IgD-negative memory B cell (primary cell): ENCODE measurements at regions not wholly inside any gene's neighbourhood (a gene's known extent, or its start where the extent isn't known, plus 50 kb on each side); places are given as distances from the start of the nearest gene placed in this dataset.
"Not testable (repeated sequence)": the region's sequence is repeated elsewhere in the genome, so short reads cannot be mapped to it uniquely, and the experiment has no call there.

ENCODE experiments used
- H3K27ac Mint-ChIP-seq, 3 donors: one replicate each; pipeline ENCODE4 v1.8.0; 2020 to 2022; ENCODE audit warnings: mild to moderate bottlenecking in 3 of 3, mixed read lengths in 3 of 3, moderate library complexity in 1 of 3
- H3K27me3 Mint-ChIP-seq: one replicate; pipeline ENCODE4 v1.8.0; 2021; ENCODE audit warnings: mixed read lengths
- H3K36me3 Mint-ChIP-seq: one replicate; pipeline ENCODE4 v1.8.0; 2020; ENCODE audit warnings: mild to moderate bottlenecking, mixed read lengths
- H3K4me1 Mint-ChIP-seq, 3 donors: one replicate each; pipeline ENCODE4 v1.8.0; 2020 to 2022; ENCODE audit warnings: mixed read lengths in 3 of 3, mild to moderate bottlenecking in 1 of 3
- H3K4me3 Mint-ChIP-seq, 4 donors: one replicate each; pipeline ENCODE4 v1.8.0; 2020 to 2022; ENCODE audit warnings: mild to moderate bottlenecking in 4 of 4, mixed read lengths in 4 of 4, moderate library complexity in 3 of 4
- H3K9me3 Mint-ChIP-seq, 3 donors: one replicate each; pipeline ENCODE4 v1.8.0; 2020 to 2021; ENCODE audit warnings: mixed read lengths in 3 of 3, mild to moderate bottlenecking in 1 of 3

DNA sequence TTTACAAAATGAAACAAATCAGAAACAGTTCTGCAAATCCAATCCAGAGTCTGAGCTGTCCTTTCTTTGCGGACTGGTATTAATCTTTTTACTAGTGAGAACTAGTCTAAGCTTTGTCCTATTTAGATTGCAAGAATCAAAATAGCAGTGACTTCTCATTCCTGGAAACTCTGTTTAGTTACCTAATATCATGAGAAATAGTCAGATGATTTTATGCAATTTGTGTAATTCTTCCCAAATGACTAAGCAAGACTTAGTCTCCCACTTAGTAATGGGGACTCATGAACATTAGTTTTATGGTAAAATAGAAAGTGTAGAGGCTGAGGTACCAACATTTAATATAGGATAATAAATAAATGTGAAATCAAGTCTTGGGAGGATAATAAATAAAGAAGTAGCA, 341.3 kb downstream of the DNAJB9 start:
- H3K36me3 Mint-ChIP-seq: no peaks in the 10 kb centered on the region
- no peaks in the 10 kb centered on the region for H3K27me3 Mint-ChIP-seq
- H3K27ac Mint-ChIP-seq: no peak overlapping the region
- no peaks in the 10 kb centered on the region for H3K4me1 Mint-ChIP-seq
- peaks cover 0 to 16% (median 4%) of the 10 kb centered on the region in 3 donors for H3K9me3 Mint-ChIP-seq
- H3K4me3 Mint-ChIP-seq: no peak overlapping the region

DNA sequence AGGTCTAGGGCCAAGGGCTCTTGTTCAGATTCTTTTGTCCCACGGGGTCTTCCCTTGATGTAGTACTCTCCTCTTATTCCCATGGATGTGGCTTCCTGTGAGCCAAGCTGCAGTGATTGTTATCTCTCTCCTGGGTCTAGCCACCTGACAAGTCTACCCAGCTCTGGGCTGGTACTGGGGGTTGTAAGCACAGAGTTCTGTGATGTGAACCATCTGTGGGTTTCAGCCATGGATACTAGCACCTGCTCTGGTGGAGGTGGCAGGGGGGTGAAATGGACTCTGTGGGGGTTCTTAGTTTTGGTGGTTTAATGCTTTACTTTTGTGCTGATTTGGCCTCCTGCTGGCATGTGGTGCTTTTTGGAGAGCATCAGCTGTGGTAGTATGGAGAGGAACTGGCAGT, 350.8 kb downstream of the DNAJB9 start:
- Mint-ChIP-seq H3K9me3 (peaks cover 8 to 22% (median 9%) of the 10 kb centered on the region in 3 donors), H3K4me3 (no peak overlapping the region), H3K36me3 (no peaks in the 10 kb centered on the region), H3K27me3 (no peaks in the 10 kb centered on the region), H3K4me1 (no peaks in the 10 kb centered on the region), H3K27ac (no peak overlapping the region)

DNA sequence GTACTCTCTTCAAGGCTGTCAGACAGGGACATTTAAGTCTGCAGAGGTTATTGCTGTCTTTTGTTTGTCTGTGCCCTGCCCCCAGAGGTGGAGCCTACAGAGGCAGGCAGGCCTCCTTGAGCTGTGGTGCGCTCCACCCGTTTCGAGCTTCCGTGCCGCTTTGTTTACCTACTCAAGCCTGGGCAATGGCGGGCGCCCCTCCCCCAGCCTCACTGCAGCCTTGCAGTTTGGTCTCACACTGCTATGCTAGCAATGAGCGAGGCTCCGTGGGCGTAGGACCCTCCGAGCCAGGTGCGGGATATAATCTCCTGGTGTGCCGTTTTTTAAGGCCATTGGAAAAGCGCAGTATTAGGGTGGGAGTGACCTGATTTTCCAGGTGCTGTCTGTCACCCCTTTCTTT, 373.4 kb downstream of the DNAJB9 start:
- not testable (repeated sequence) for H3K4me1 Mint-ChIP-seq, H3K27ac Mint-ChIP-seq, H3K36me3 Mint-ChIP-seq, H3K9me3 Mint-ChIP-seq, H3K4me3 Mint-ChIP-seq, H3K27me3 Mint-ChIP-seq

DNA sequence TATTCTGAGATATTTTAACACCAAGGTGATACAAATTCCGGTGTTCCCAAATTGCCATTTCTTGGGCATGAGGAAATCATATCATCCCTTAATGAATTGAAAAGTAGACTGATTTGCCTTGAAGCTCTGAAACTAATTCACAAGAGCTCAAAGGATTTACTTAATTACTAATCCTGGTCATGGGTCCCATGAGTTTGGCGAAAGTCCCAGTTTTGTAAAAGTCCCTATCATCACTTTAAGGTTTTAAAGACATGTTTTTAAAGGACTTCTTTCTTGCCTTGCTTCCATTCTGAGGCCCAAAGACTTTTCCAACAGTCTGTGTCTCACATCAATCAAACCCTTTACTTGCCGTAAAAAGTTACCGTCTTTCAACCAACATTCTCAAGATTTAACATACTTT, 377.9 kb downstream of the DNAJB9 start:
- H3K4me1 Mint-ChIP-seq: no peaks in the 10 kb centered on the region
- H3K27ac Mint-ChIP-seq: no peak overlapping the region
- H3K4me3 Mint-ChIP-seq: no peak overlapping the region
- H3K36me3 Mint-ChIP-seq: peaks cover 1% of the 10 kb centered on the region
- peaks cover 0 to 3% (median 0%) of the 10 kb centered on the region in 3 donors for H3K9me3 Mint-ChIP-seq
- no peaks in the 10 kb centered on the region for H3K27me3 Mint-ChIP-seq

DNA sequence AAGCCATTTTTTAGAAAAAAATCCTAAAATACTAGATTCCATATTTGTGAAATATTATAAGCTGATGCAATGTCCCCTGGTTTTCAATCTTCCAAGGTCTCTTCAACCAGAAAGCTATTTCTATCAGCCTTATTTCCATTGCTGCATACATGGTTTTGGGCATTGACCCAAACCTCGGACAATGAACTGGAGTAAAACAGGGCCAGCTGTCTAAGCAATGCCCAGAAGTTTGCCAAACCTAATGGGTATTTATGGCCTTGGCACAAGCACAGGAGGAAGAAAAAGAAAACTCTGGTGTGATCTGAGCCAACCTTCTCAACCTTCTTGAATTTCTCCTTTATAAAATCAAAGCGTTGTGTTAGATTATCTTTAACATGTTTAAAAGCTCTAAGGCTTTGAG, 402.3 kb downstream of the DNAJB9 start:
- no peaks in the 10 kb centered on the region for H3K9me3 Mint-ChIP-seq
- no peaks in the 10 kb centered on the region for H3K27me3 Mint-ChIP-seq
- H3K4me3 Mint-ChIP-seq: no peak overlapping the region
- no peaks in the 10 kb centered on the region for H3K36me3 Mint-ChIP-seq
- H3K27ac Mint-ChIP-seq: no peak overlapping the region
- no peaks in the 10 kb centered on the region for H3K4me1 Mint-ChIP-seq

DNA sequence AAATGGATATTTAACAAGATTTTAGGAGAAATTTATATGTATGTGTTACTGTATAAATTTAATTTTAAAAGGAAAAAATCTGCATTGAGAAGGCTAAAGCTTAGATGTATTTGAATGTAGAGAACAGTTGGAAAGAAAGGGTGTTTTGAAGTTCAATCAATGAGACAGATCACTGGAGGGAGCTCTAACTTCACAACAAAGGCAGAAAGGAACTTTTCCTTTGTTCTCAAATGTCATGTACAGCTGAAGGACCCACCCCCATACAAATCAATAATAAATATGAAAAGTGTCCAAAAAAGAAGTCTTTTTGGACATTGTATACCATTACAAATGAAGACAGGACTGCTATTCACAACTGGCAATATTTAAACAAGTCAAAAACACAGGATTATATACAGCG, 403.4 kb downstream of the DNAJB9 start:
- H3K4me3 Mint-ChIP-seq: no peak overlapping the region
- no peak overlapping the region for H3K27ac Mint-ChIP-seq
- H3K4me1 Mint-ChIP-seq: no peaks in the 10 kb centered on the region
- no peaks in the 10 kb centered on the region for H3K36me3 Mint-ChIP-seq
- no peaks in the 10 kb centered on the region for H3K27me3 Mint-ChIP-seq
- peaks cover 0 to 3% (median 2%) of the 10 kb centered on the region in 3 donors for H3K9me3 Mint-ChIP-seq

DNA sequence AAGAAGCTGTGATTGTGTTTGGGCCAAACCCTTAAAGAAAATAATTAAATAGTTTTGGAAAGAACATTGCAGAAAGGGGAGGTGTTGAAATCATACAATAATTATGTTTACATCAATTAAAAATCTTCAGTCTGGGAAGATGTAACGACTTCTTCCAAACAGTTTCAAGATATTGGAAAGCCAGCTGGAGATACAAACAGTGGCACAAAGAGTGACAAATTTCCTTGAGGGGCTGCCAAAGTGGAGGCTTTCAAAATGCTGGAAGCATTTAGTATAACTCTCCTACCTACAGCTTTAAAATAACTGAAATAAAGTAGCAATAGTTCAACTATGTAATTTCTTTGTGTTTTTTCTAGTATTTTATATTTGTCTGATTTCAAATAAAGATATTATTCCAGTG, 405.0 kb downstream of the DNAJB9 start:
- H3K4me1 Mint-ChIP-seq: no peaks in the 10 kb centered on the region
- H3K36me3 Mint-ChIP-seq: no peaks in the 10 kb centered on the region
- H3K9me3 Mint-ChIP-seq: peaks cover 2 to 7% (median 3%) of the 10 kb centered on the region in 3 donors
- no peak overlapping the region for H3K27ac Mint-ChIP-seq
- H3K27me3 Mint-ChIP-seq: no peaks in the 10 kb centered on the region
- no peak overlapping the region for H3K4me3 Mint-ChIP-seq

DNA sequence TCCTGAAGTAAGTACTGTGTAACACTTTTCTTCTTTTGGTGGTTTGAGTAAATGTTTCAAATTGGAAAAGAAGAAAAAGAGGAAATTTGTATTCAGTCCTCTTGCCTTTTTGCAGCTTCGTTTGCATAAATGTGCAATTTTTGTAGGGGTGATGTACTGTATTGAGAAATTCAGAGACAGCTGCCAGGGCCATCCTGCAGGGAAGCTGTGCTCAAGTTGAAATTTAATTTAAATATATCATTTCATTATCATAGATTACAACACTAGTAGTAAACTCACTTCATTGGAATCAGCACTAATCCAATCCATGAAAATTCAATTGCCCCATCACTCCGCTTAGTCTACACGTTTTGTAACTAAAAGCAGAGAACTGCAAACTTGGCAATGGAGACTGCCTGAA, 415.4 kb downstream of the DNAJB9 start:
- no peaks in the 10 kb centered on the region for H3K27me3 Mint-ChIP-seq
- no peaks in the 10 kb centered on the region for H3K36me3 Mint-ChIP-seq
- no peaks in the 10 kb centered on the region for H3K4me1 Mint-ChIP-seq
- no peak overlapping the region for H3K27ac Mint-ChIP-seq
- no peak overlapping the region for H3K4me3 Mint-ChIP-seq
- peaks cover 3 to 7% (median 5%) of the 10 kb centered on the region in 3 donors for H3K9me3 Mint-ChIP-seq

DNA sequence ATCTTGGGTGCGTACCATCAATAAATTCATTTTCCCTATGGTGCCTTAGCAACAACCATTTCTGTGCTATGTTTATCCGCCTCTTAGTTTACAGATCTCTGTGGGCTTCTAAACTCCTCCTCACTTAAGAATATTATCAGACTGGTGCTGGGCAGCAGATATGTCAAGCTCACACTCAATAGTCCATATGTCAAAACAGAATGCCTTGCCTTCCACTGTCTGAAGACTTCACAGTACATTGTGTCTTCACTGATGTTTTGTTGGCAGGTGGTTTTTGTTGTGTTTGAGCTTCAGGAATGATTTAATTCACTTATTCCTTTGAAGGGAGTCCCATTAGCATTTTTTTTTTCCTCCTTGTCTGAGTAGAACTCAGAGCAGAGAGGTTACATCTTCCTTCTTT, 419.6 kb downstream of the DNAJB9 start:
- Mint-ChIP-seq H3K4me1 (no peaks in the 10 kb centered on the region), H3K27ac (no peak overlapping the region), H3K4me3 (no peak overlapping the region), H3K36me3 (no peaks in the 10 kb centered on the region), H3K9me3 (peaks cover 0 to 5% (median 3%) of the 10 kb centered on the region in 3 donors), H3K27me3 (no peaks in the 10 kb centered on the region)

DNA sequence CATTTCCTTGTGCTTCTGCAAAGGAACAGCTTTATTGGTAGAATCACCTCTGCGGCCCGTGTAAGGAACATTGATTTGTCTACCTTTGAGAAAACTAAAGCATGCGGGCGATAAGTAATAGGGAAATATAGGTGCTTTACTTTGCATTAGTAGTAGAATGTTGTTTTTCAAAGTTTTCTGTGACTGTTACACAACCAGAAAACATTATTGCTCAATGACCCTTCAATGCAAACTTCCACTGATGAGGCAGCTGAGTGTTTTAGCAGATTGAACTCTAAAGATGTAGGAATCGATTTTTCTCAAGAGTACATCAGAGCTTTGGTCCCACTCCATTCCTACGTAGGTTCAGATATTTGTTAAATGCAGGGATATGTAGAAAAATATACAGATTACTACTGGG, 427.8 kb downstream of the DNAJB9 start:
- H3K36me3 Mint-ChIP-seq: no peaks in the 10 kb centered on the region
- peaks cover 0 to 4% (median 1%) of the 10 kb centered on the region in 3 donors for H3K9me3 Mint-ChIP-seq
- H3K27ac Mint-ChIP-seq: no peak overlapping the region
- no peak overlapping the region for H3K4me3 Mint-ChIP-seq
- H3K27me3 Mint-ChIP-seq: no peaks in the 10 kb centered on the region
- no peaks in the 10 kb centered on the region for H3K4me1 Mint-ChIP-seq

DNA sequence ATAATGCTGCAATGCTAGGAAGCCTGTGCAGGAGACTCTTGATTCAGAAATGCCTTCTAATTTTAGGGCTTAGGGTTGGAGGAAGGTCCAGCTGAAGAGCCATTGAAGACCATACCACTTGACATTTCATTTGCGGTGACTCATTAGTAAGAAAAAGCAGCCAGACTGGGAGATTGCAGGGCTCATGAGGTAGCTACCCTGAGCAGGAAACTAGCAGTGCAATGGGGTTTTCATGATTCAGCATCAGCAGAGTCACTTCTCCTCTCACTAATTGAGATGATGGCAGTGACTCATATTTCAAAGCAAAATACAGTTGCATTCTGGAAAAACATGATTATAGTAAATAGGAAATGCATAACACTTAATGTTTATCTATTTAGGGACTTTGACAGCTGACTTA, 434.1 kb downstream of the DNAJB9 start:
- Mint-ChIP-seq H3K36me3 (no peaks in the 10 kb centered on the region), H3K27ac (no peak overlapping the region), H3K27me3 (no peaks in the 10 kb centered on the region), H3K4me1 (no peaks in the 10 kb centered on the region), H3K4me3 (no peak overlapping the region), H3K9me3 (peaks cover 0 to 4% (median 2%) of the 10 kb centered on the region in 3 donors)

DNA sequence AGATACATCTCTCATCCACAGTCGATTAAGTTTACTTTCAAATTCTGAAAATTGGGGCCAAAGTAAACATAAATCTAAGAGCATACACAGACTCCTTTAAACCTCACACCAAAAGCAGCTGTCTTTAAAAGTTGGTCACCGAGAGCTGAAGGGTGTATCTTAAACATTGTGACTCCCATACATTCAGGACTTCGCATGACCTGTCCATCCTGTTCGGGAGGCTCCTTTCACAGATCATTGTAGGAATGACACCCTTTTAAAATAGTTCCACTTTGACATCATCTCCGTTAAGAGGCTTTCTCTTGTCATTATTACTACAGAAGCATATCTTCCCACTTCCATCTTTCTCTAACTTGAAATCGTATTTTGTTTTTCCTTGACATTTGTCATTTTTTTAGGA, 440.0 kb downstream of the DNAJB9 start:
- H3K36me3 Mint-ChIP-seq: no peaks in the 10 kb centered on the region
- no peak overlapping the region for H3K27ac Mint-ChIP-seq
- peaks cover 2 to 5% (median 4%) of the 10 kb centered on the region in 3 donors for H3K9me3 Mint-ChIP-seq
- H3K4me1 Mint-ChIP-seq: no peaks in the 10 kb centered on the region
- no peaks in the 10 kb centered on the region for H3K27me3 Mint-ChIP-seq
- H3K4me3 Mint-ChIP-seq: no peak overlapping the region

DNA sequence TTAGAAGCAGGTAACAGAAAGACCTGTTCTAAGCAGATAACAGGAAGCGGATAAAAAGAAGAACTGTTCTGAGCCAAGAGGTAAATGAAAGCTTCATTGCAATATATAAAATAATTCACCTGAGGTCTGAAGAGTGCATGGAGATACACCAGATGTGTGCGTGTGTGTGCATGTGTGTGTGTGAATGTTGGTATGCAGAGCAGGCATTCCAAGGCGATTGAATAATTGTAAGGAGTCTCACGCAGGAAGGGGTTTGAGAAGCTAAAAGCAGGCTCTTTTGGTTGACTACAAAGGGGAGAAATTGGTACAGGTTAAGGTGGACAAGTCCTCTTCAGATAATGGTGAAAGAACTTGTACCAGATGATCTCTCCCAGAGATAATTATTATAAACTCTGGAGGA, 450.6 kb downstream of the DNAJB9 start:
- no peak overlapping the region for H3K4me3 Mint-ChIP-seq
- H3K36me3 Mint-ChIP-seq: no peaks in the 10 kb centered on the region
- no peaks in the 10 kb centered on the region for H3K4me1 Mint-ChIP-seq
- H3K9me3 Mint-ChIP-seq: peaks cover 0 to 11% (median 3%) of the 10 kb centered on the region in 3 donors
- no peak overlapping the region for H3K27ac Mint-ChIP-seq
- no peaks in the 10 kb centered on the region for H3K27me3 Mint-ChIP-seq

DNA sequence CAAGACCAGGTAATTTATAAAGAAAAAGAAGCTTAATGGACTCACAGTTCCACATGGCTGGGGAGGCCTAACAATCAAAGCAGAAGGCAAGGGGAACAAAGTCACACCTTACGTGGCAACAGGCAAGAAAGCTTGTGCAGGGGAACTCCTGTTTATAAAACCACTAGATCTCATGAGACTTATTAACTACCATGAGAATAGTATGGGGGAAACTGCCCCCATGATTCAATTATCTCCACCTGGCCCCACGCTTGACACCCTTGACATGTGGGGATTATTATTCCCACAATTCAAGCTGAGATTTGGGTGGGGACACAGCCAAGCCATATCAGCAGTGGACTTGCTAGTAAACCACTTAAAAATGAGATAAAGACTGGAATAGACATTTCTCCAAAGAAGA, 451.7 kb downstream of the DNAJB9 start:
- Mint-ChIP-seq H3K9me3 (peaks cover 0 to 6% (median 1%) of the 10 kb centered on the region in 3 donors), H3K36me3 (no peaks in the 10 kb centered on the region), H3K4me3 (no peak overlapping the region), H3K27me3 (no peaks in the 10 kb centered on the region), H3K27ac (no peak overlapping the region), H3K4me1 (peaks cover 0 to 2% (median 0%) of the 10 kb centered on the region in 3 donors)

DNA sequence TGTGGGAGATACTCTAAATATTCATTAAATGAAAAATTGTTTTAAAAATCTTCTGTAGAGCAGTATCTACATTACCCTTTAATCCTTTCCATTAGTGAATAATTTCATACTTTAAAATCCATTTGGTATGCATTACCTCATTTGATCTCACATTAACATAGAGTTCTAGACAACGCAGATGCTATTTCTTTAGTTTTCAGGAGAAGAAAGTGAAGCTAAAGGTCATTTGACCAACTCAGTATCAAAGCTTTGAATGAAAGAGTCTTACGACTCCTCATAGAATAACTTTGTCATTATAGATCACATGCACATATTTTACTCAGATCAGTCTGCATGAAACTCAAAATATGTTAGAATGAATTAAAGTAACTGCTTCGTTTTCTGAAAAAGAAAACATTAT, 460.2 kb downstream of the DNAJB9 start:
- Mint-ChIP-seq H3K9me3 (peaks cover 2 to 15% (median 10%) of the 10 kb centered on the region in 3 donors), H3K27me3 (no peaks in the 10 kb centered on the region), H3K27ac (no peak overlapping the region), H3K4me1 (peaks cover 0 to 2% (median 0%) of the 10 kb centered on the region in 3 donors), H3K36me3 (no peaks in the 10 kb centered on the region), H3K4me3 (no peak overlapping the region)

DNA sequence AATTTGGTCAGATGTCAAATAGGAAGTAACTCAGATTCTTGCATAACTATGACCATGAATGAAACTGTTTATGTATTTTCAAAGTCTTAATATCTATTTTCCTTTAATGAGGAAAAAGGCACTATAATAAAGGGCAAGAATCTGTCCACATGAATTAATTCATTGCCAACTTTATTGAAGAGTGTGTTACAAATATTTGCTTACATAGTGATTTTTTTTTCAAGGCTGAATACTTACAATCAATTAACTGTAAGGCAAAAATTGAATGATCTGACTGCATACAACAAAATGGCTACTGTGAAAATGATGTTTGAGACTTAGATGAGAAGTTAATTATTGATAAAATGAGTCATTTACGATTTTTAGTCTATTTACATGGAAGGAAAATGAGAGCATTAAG, 475.0 kb downstream of the DNAJB9 start:
- H3K27me3 Mint-ChIP-seq: no peaks in the 10 kb centered on the region
- H3K27ac Mint-ChIP-seq: no peak overlapping the region
- H3K36me3 Mint-ChIP-seq: no peaks in the 10 kb centered on the region
- no peak overlapping the region for H3K4me3 Mint-ChIP-seq
- H3K9me3 Mint-ChIP-seq: peaks cover under 1 to 4% (median 1%) of the 10 kb centered on the region in 3 donors
- H3K4me1 Mint-ChIP-seq: no peaks in the 10 kb centered on the region

DNA sequence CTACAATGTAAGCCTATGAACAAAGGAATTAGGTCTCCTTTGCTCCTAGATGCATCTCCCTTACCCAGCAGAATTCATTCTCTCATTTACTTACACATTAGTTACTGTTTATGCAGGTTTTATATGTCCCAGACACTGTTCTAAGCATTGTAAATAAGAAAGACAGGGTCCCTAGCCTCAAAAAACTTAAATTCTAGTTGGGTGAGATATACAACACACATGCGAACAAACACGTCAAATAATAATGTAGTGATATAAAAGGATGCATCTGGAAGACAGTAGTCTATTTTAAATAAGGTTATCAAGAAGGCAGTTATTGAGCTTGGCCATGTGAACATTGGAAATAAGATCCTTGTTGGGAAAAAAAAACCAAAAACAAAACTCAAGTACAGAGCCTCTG, 479.7 kb downstream of the DNAJB9 start:
- Mint-ChIP-seq H3K4me1 (no peaks in the 10 kb centered on the region), H3K36me3 (no peaks in the 10 kb centered on the region), H3K27ac (no peak overlapping the region), H3K27me3 (no peaks in the 10 kb centered on the region), H3K9me3 (peaks cover 0 to 3% (median 2%) of the 10 kb centered on the region in 3 donors), H3K4me3 (no peak overlapping the region)
